HepG2 (cell line): ENCODE measurements at regions not wholly inside any gene's neighbourhood (a gene's known extent, or its start where the extent isn't known, plus 50 kb on each side); places are given as distances from the start of the nearest gene placed in this dataset.

ENCODE experiments used
- ATAC-seq: fragments of 200-7000 bp; cut with Tn5 transposase; 3 replicates; pipeline ENCODE4 v1.9.1; 2020; ENCODE audit warnings: mild to moderate bottlenecking, moderate library complexity
- BruUV-seq: library from RNA; stranded (reverse); fragments of 400-500 nt; replicated peaks from 2 replicates; lab custom pipeline; 2021; lab: Mats Ljungman, UMichigan
- CTCF ChIA-PET: fragments of 300-600 bp; formaldehyde crosslinking; extraction: SDS; loops from one replicate; lab custom pipeline; 2021; ENCODE audit warnings: low total read pairs, inconsistent platforms, low intra/inter-chr PET ratio; lab: Yijun Ruan, JAX
- POLR2A ChIA-PET: fragments of 350-600 bp; sonication (Branson Sonifier 250); formaldehyde crosslinking; loops from one replicate; lab custom pipeline; 2020; ENCODE audit warnings: antibody characterized with exemption, inconsistent platforms; lab: Yijun Ruan, JAX
- DNase-seq: peaks from one replicate; pipeline ENCODE4 v3.0.0-alpha.2; 2015; ENCODE audit warnings: low spot score
- FAIRE-seq: peaks from 3 replicates; lab custom pipeline; 2011; peaks lifted over from hg19 to GRCh38; lab: Jason Lieb, UNC
- H2AFZ ChIP-seq: one replicate; pipeline ENCODE4 v1.6.1; 2011; ENCODE audit warnings: low read length, inconsistent platforms
- H3K27ac ChIP-seq: fragments of 300-600 bp; 3 replicates; pipeline ENCODE4 v1.8.0; 2011; ENCODE audit warnings: mixed run types, mild to moderate bottlenecking, mixed read lengths, low read length, inconsistent platforms; ENCODE audit not compliant: insufficient read depth; ENCODE audit errors: extremely low read length
- H3K27me3 ChIP-seq, 2 experiments: fragments of 200-600 bp in 1 of 2; 2 replicates in 1 of 2; 3 replicates in 1 of 2; pipeline versions ENCODE4 v1.6.0 to v1.8.0; 2011; ENCODE audit warnings: low read length in 2 of 2, mild to moderate bottlenecking in 2 of 2, moderate library complexity in 2 of 2, inconsistent platforms in 1 of 2; ENCODE audit not compliant: insufficient read depth in 2 of 2, control insufficient read depth in 1 of 2
- H3K36me3 ChIP-seq, 2 experiments: fragments of 200-600 bp in 1 of 2; replicated peaks in 1 of 2; 2 replicates in 1 of 2; 3 replicates in 1 of 2; pipeline versions ENCODE4 v1.5.1 to v1.8.0; 2011; ENCODE audit warnings: low read length in 2 of 2, inconsistent platforms in 1 of 2; ENCODE audit not compliant: insufficient read depth in 2 of 2, control insufficient read depth in 1 of 2
- H3K4me1 ChIP-seq: 2 replicates; pipeline ENCODE4 v1.5.1; 2012; ENCODE audit warnings: low read length, inconsistent platforms; ENCODE audit not compliant: insufficient read depth
- H3K4me2 ChIP-seq: 2 replicates; pipeline ENCODE4 v1.6.0; 2011; ENCODE audit warnings: low read depth, low read length, inconsistent platforms
- H3K4me3 ChIP-seq, 3 experiments: fragments of 200-600 bp in 1 of 3; sonication (generic), shearing (Covaris generic) in 1 of 3; replicated peaks in 1 of 3; 2 replicates each; pipeline ENCODE4 v1.5.1; 2011 to 2016; ENCODE audit warnings: low read length in 3 of 3, inconsistent platforms in 2 of 3, low read depth in 2 of 3, mild to moderate bottlenecking in 2 of 3, control low read depth in 1 of 3, mixed read lengths in 1 of 3; ENCODE audit not compliant: insufficient read depth in 1 of 3
- H3K79me2 ChIP-seq: one replicate; pipeline ENCODE4 v1.6.1; 2011; ENCODE audit warnings: low read length, inconsistent platforms; ENCODE audit not compliant: insufficient read depth
- H3K9ac ChIP-seq: 2 replicates; pipeline ENCODE4 v1.6.0; 2011; ENCODE audit warnings: mild to moderate bottlenecking, low read depth, low read length, inconsistent platforms; ENCODE audit not compliant: insufficient read depth
- H3K9me3 ChIP-seq: 2 replicates; pipeline ENCODE4 v1.5.1; 2012; ENCODE audit warnings: mild to moderate bottlenecking, low read length
- H4K20me1 ChIP-seq: 2 replicates; pipeline ENCODE4 v1.6.0; 2011; ENCODE audit warnings: inconsistent platforms, mild to moderate bottlenecking, low read length, moderate library complexity; ENCODE audit not compliant: insufficient read depth
- ATF7 ChIP-seq, 2 experiments: fragments of 450-650 bp in 1 of 2; sonication (generic) in 1 of 2; formaldehyde crosslinking in 1 of 2; IDR thresholded peaks; 2 replicates each; pipeline versions ENCODE4 v1.4.0 to v1.6.1; 2016 to 2020; ENCODE audit warnings: antibody characterized with exemption in 1 of 2, mild to moderate bottlenecking in 1 of 2, missing genetic modification reagents in 1 of 2
- POGK ChIP-seq: sonication (generic); formaldehyde crosslinking; conservative IDR thresholded peaks from 2 replicates; pipeline ENCODE4 v1.8.0; 2022; ENCODE audit warnings: mild to moderate bottlenecking, moderate library complexity, missing genetic modification reagents
- RBFOX2 ChIP-seq: fragments of 200-400 bp; formaldehyde crosslinking; IDR thresholded peaks from 2 replicates; pipeline ENCODE4 v1.6.1; 2017; ENCODE audit warnings: low read depth, mild to moderate bottlenecking, low read length
- ZXDC ChIP-seq: sonication (generic); formaldehyde crosslinking; IDR thresholded peaks from 2 replicates; pipeline ENCODE4 v1.5.0; 2020; ENCODE audit warnings: mild to moderate bottlenecking, missing genetic modification reagents
- WGBS: methylation state at CpG from one replicate; pipeline ENCODE4 v1.1.6; 2017; ENCODE audit warnings: low lambda C conversion rate; 5-methylcytosine and 5-hydroxymethylcytosine counted together
- in situ Hi-C: cut with HindIII; loops from 2 replicates; pipeline ENCODE4 v1.10.0; 2017; ENCODE audit warnings: low pct_unique_long_range_greater_than_20kb; ENCODE audit not compliant: extremely low pct_ligation_motif_present
- intact Hi-C: fragments of 100-400 bp; cut with micrococcal nuclease; formaldehyde crosslinking; loops from one replicate; pipeline ENCODE4 v1.10.0; 2022; ENCODE audit not compliant: unreplicated experiment

GRCh38 chr2:121911036-121911435 is 155.6 kb downstream of the TSN start:
- WGBS: 25% methylated on average over 4 of the region's 4 CpGs
- CTCF ChIA-PET: no interaction called here
- no peak overlapping the region for H3K4me3 ChIP-seq
- H4K20me1 ChIP-seq: no peaks in the 10 kb centered on the region
- no peak overlapping the region for H2AFZ ChIP-seq
- no peaks in the 10 kb centered on the region for H3K4me1 ChIP-seq
- H3K79me2 ChIP-seq: no peaks in the 10 kb centered on the region
- ATAC-seq (no peak), DNase-seq (no peak), FAIRE-seq (no peak)
- intact Hi-C loops: no loop called here
- BruUV-seq: no TSS peak
- no peak overlapping the region for H3K9ac ChIP-seq
- TF ChIP-seq ZXDC (CRISPR knock-in tag) (no peak), RBFOX2 (no peak), ATF7 (IDR thresholded peaks at IDR 0.05) (no peak), ATF7 (CRISPR knock-in tag; IDR thresholded peaks at IDR 0.05) (no peak), POGK (CRISPR knock-in tag) (no peak)
- no peak overlapping the region for H3K4me2 ChIP-seq
- peaks cover 2 to 32% of the 10 kb centered on the region in 2 experiments; a peak in 4 of 5 replicates for H3K27me3 ChIP-seq
- no peak overlapping the region for H3K27ac ChIP-seq
- H3K36me3 ChIP-seq: no peaks in the 10 kb centered on the region
- POLR2A ChIA-PET: no interaction called here
- H3K9me3 ChIP-seq: no peaks in the 10 kb centered on the region
- in situ Hi-C loops: no loop called here
